ENCODE measurements at regions not wholly inside any gene's neighbourhood (a gene's known extent, or its start where the extent isn't known, plus 50 kb on each side); places are given as distances from the start of the nearest gene placed in this dataset.

DNA sequence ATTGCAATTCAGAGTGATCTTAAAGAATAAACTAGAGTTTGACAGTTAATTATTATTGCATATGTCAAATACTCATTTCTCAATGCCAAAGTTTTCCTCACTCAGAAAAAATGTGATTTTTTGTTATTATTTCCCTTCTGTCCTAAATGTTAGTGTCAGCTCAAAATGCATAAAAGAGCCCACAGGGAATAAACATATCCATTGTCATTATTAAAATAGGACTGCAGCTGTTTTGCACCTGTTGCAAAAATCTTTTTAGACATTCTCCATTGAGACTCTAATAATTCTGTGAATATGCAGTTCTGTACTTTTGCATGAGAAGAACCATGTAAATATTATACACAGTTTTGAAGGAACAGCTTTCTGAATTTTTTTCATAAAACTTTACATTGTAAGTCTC, 540.0 kb upstream of the SLC39A10 start:
- TF ChIP-seq, protein P1, sequence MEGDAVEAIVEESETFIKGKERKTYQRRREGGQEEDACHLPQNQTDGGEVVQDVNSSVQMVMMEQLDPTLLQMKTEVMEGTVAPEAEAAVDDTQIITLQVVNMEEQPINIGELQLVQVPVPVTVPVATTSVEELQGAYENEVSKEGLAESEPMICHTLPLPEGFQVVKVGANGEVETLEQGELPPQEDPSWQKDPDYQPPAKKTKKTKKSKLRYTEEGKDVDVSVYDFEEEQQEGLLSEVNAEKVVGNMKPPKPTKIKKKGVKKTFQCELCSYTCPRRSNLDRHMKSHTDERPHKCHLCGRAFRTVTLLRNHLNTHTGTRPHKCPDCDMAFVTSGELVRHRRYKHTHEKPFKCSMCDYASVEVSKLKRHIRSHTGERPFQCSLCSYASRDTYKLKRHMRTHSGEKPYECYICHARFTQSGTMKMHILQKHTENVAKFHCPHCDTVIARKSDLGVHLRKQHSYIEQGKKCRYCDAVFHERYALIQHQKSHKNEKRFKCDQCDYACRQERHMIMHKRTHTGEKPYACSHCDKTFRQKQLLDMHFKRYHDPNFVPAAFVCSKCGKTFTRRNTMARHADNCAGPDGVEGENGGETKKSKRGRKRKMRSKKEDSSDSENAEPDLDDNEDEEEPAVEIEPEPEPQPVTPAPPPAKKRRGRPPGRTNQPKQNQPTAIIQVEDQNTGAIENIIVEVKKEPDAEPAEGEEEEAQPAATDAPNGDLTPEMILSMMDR (IDR thresholded peaks at IDR 0.05): no peak
- no peak for TF ChIP-seq POLR2A (IDR thresholded peaks at IDR 0.05)
